Uterus (tissue), 3 donors: ENCODE measurements at regions not wholly inside any gene's neighbourhood (a gene's known extent, or its start where the extent isn't known, plus 50 kb on each side); places are given as distances from the start of the nearest gene placed in this dataset.

Source experiments
- DNase-seq, 2 donors: peaks; one replicate each; pipeline ENCODE4 v3.0.0-alpha.2; 2019 to 2020
- H3K27ac ChIP-seq, 2 donors: fragments of 200-600 bp; sonication (generic); 1 replicate in 1 of 2; 2 replicates in 1 of 2; pipeline ENCODE4 v1.5.1; 2016 to 2018
- H3K27me3 ChIP-seq, 2 donors: fragments of 200-600 bp; sonication (generic); one replicate each; pipeline ENCODE4 v1.5.1; 2018 to 2019; ENCODE audit warnings: control low read depth in 1 of 2
- H3K36me3 ChIP-seq, 2 donors: fragments of 200-600 bp; sonication (generic); one replicate each; pipeline ENCODE4 v1.5.1; 2019; ENCODE audit warnings: control low read depth in 1 of 2
- H3K4me1 ChIP-seq, 2 donors: fragments of 200-600 bp; sonication (generic); one replicate each; pipeline ENCODE4 v1.5.1; 2018 to 2019; ENCODE audit warnings: control low read depth in 1 of 2
- H3K4me3 ChIP-seq, 2 donors: fragments of 200-600 bp; sonication (generic); 1 replicate in 1 of 2; 2 replicates in 1 of 2; pipeline ENCODE4 v1.5.1; 2018 to 2019; ENCODE audit warnings: mild to moderate bottlenecking in 1 of 2
- H3K9me3 ChIP-seq, 2 donors: fragments of 200-600 bp; sonication (generic); one replicate each; pipeline ENCODE4 v1.5.1; 2019; ENCODE audit warnings: control low read depth in 1 of 2
- POLR2A ChIP-seq, 2 donors: fragments of 450-650 bp; IDR thresholded peaks; one replicate each; pipeline ENCODE4 v1.6.1; 2016; ENCODE audit warnings: antibody characterized with exemption in 2 of 2, mild to moderate bottlenecking in 1 of 2, moderate library complexity in 1 of 2
- intact Hi-C: fragments of 100-400 bp; cut with DNase I; formaldehyde crosslinking; loops from one replicate; pipeline ENCODE4 v1.15.1; 2023; ENCODE audit warnings: low total_unique reads
- TF ChIP-seq, protein P1 (sequence below), 4 experiments: fragments of 200-600 bp in 2 of 4; fragments of 450-650 bp in 2 of 4; sonication (generic) in 2 of 4; IDR thresholded peaks; one replicate each; pipeline ENCODE4 v1.5.1; 2016 to 2019; ENCODE audit warnings: antibody characterized with exemption in 4 of 4, mild to moderate bottlenecking in 2 of 4, moderate library complexity in 1 of 4
- donor health status: DM: yes; HTN: yes; CAD: no.

DNA sequence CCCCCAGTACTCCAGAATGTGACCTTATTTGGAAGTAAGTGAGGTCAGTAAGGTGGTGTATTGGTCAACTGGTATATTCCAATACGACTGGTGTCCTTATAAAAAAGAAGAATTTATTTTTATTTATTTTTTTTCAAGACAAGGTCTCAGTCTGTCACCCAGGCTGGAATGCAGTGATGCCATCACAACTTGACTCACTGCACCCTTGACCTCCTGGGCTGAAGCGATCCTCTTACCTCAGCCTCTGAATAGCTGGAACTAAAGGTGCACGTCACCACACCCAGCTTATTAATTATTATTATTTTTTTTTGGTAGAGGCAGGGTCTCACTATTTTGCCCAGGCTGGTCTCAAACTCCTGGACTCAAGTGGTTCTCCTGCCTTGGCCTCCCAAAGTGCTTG lies 115.1 kb upstream of the PITX2 start:
- Histone ChIP-seq H3K4me3 (no peak overlapping the region), H3K4me1 (no peaks in the 10 kb centered on the region), H3K27ac (no peak overlapping the region), H3K9me3 (no peaks in the 10 kb centered on the region), H3K36me3 (no peaks in the 10 kb centered on the region), H3K27me3 (no peaks in the 10 kb centered on the region)
- DNase-seq = no peak
- TF ChIP-seq POLR2A (IDR thresholded peaks at IDR 0.05) = no peak
- TF ChIP-seq, protein P1, sequence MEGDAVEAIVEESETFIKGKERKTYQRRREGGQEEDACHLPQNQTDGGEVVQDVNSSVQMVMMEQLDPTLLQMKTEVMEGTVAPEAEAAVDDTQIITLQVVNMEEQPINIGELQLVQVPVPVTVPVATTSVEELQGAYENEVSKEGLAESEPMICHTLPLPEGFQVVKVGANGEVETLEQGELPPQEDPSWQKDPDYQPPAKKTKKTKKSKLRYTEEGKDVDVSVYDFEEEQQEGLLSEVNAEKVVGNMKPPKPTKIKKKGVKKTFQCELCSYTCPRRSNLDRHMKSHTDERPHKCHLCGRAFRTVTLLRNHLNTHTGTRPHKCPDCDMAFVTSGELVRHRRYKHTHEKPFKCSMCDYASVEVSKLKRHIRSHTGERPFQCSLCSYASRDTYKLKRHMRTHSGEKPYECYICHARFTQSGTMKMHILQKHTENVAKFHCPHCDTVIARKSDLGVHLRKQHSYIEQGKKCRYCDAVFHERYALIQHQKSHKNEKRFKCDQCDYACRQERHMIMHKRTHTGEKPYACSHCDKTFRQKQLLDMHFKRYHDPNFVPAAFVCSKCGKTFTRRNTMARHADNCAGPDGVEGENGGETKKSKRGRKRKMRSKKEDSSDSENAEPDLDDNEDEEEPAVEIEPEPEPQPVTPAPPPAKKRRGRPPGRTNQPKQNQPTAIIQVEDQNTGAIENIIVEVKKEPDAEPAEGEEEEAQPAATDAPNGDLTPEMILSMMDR (IDR thresholded peaks at IDR 0.05) = no peak
- intact Hi-C loops = no loop called here

DNA sequence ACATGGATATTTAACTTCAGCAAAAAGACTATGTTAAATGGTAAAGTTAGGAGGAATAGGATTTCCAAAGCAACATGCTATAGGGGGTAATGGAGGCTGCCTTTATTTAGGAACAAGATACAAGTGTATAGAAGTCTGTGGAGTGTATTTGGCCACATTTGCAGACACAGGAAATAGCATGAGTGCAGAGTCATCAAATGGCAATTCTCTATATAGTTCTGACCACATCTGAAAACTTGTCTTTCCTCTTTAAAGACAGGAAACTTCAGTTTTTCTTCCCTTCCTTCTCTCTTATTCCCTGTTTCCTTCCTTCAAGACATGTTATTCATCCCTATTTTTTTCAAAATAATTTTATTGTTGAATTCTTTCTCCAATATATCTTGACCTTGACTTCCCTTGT lies 119.3 kb upstream of the PITX2 start:
- no peak overlapping the region for H3K27ac ChIP-seq
- intact Hi-C loops = no loop called here
- no peak for DNase-seq

DNA sequence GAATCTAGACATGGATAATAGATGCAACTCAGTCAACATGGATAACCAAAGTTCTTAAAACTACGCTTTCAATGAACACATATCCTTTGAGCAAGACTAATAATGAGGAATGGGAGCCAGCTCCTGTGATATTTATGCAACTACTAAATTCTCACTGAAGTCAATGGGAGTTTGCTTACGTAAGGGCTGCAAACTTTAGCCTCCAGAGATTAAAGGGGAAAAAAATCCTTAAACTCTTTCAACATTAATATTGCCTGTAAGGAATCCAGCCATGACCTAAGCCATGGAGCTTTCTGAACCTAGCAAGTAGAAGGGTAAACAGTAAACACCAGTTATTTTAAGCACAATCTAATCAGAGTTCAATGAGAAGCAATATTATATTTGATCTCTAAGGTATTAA lies 125.2 kb upstream of the PITX2 start:
- no peak overlapping the region for H3K4me3 ChIP-seq
- H3K36me3 ChIP-seq = no peaks in the 10 kb centered on the region
- no peak for DNase-seq
- H3K4me1 ChIP-seq = no peaks in the 10 kb centered on the region
- intact Hi-C loops = no loop called here
- no peak overlapping the region for H3K27ac ChIP-seq
- H3K9me3 ChIP-seq = no peaks in the 10 kb centered on the region
- no peaks in the 10 kb centered on the region for H3K27me3 ChIP-seq
- no peak for TF ChIP-seq POLR2A (IDR thresholded peaks at IDR 0.05)
- TF ChIP-seq, protein P1 (IDR thresholded peaks at IDR 0.05) = no peak

More for the DNA sequence above, 119.3 kb upstream of the PITX2 start:
- TF ChIP-seq, protein P1 (IDR thresholded peaks at IDR 0.05) = no peak
- no peak for TF ChIP-seq POLR2A (IDR thresholded peaks at IDR 0.05)
- H3K4me3 ChIP-seq = no peak overlapping the region
- H3K36me3 ChIP-seq = no peaks in the 10 kb centered on the region
- H3K4me1 ChIP-seq = no peaks in the 10 kb centered on the region
- H3K9me3 ChIP-seq = no peaks in the 10 kb centered on the region
- H3K27me3 ChIP-seq = no peaks in the 10 kb centered on the region

DNA sequence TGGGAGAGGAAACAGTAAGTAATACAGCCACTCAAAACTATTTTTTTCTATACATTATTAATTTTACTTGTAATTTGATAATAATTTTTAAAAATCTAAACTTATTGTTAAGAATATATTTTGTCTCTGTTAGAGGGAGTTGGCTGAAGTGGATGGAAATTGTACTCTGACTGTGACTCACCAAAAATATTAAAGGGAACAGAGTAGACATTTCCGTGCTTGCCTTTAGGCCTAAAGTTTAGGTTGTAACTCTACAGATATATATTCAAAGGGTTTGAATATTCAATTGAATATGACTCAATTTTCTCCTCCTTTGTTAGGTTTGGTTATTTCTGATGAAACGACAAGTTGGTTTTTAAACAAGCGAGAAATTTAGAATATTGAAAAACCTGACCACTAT lies 128.3 kb upstream of the PITX2 start:
- H3K36me3 ChIP-seq = no peaks in the 10 kb centered on the region
- TF ChIP-seq, protein P1 (IDR thresholded peaks at IDR 0.05) = no peak
- TF ChIP-seq POLR2A (IDR thresholded peaks at IDR 0.05) = no peak
- no peaks in the 10 kb centered on the region for H3K27me3 ChIP-seq
- no peak overlapping the region for H3K27ac ChIP-seq
- DNase-seq = no peak
- no peaks in the 10 kb centered on the region for H3K4me1 ChIP-seq
- intact Hi-C loops = no loop called here
- H3K4me3 ChIP-seq = no peak overlapping the region
- H3K9me3 ChIP-seq = no peaks in the 10 kb centered on the region

DNA sequence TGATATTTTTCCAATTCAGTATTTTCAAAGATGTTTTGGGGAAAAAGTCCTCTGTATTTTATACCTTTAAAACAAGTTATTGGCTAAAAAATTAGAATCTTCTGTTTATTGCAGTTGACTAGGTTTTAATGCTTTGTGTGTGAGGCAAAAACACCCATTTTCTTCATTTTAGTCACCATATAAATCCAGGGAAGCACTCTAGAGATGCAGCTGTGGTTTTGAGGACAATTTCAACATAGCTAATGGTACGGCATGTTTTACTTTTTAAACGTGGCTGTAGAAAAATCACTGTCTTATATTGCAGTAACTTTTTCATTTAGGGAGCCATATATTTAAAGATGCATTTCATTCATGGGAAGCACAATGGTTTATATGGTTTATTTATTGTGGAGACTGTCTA lies 129.1 kb upstream of the PITX2 start:
- TF ChIP-seq POLR2A (IDR thresholded peaks at IDR 0.05) = no peak
- TF ChIP-seq, protein P1 (IDR thresholded peaks at IDR 0.05) = no peak
- Histone ChIP-seq H3K27me3 (no peaks in the 10 kb centered on the region), H3K27ac (no peak overlapping the region), H3K4me3 (no peak overlapping the region), H3K9me3 (no peaks in the 10 kb centered on the region), H3K4me1 (no peaks in the 10 kb centered on the region), H3K36me3 (no peaks in the 10 kb centered on the region)
- DNase-seq = no peak
- intact Hi-C loops = no loop called here
